ENCODE measurements at regions not wholly inside any gene's neighbourhood (a gene's known extent, or its start where the extent isn't known, plus 50 kb on each side); places are given as distances from the start of the nearest gene placed in this dataset.
"Not testable (repeated sequence)": the region's sequence is repeated elsewhere in the genome, so short reads cannot be mapped to it uniquely, and the experiment has no call there.

- no peak for DNase-seq
- H3K4me1 Mint-ChIP-seq (ENCODE audit: low read depth): no peaks in the 10 kb centered on the region
- H3K4me3 Mint-ChIP-seq: no peak overlapping the region
- CTCF ChIA-PET: interaction anchor here (0.6 kb wide), 1 partner anchor 881 kb away, joined by 4 read pairs; no protein-coding TSS in a partner anchor
- no peaks in the 10 kb centered on the region for H3K36me3 Mint-ChIP-seq (ENCODE audit: low read depth)
- intact Hi-C loops (cut with micrococcal nuclease): no loop called here
- no peak overlapping the region for H3K27ac Mint-ChIP-seq
- peaks cover 13% of the 10 kb centered on the region for H3K9me3 Mint-ChIP-seq
- no peaks in the 10 kb centered on the region for H3K27me3 Mint-ChIP-seq (ENCODE audit: low read depth)
Measured at GRCh38 chr16:63876103-63876502, 1245.8 kb downstream of the CDH11 start.

GRCh38 chr16:63860700-63861099, 1261.2 kb downstream of the CDH11 start:
- H3K4me1 Mint-ChIP-seq (ENCODE audit: low read depth); H3K4me3 Mint-ChIP-seq; CTCF ChIA-PET; H3K9me3 Mint-ChIP-seq; H3K27me3 Mint-ChIP-seq (ENCODE audit: low read depth); H3K27ac Mint-ChIP-seq; intact Hi-C loops (cut with micrococcal nuclease); DNase-seq; H3K36me3 Mint-ChIP-seq (ENCODE audit: low read depth): not testable (repeated sequence)

- Mint-ChIP-seq H3K4me1 (ENCODE audit: low read depth) (no peaks in the 10 kb centered on the region), H3K9me3 (peaks cover 6% of the 10 kb centered on the region), H3K36me3 (ENCODE audit: low read depth) (no peaks in the 10 kb centered on the region), H3K27ac (no peak overlapping the region), H3K27me3 (ENCODE audit: low read depth) (no peaks in the 10 kb centered on the region), H3K4me3 (no peak overlapping the region)
- DNase-seq: no peak
- CTCF ChIA-PET: no interaction called here
- intact Hi-C loops (cut with micrococcal nuclease): no loop called here
Measured at GRCh38 chr16:63856537-63856936, 1265.3 kb downstream of the CDH11 start.

GRCh38 chr16:63850979-63851378, 1270.9 kb downstream of the CDH11 start:
- intact Hi-C loops (cut with micrococcal nuclease): no loop called here
- Mint-ChIP-seq H3K27me3 (ENCODE audit: low read depth) (no peaks in the 10 kb centered on the region), H3K4me3 (no peak overlapping the region), H3K4me1 (ENCODE audit: low read depth) (no peaks in the 10 kb centered on the region), H3K36me3 (ENCODE audit: low read depth) (no peaks in the 10 kb centered on the region), H3K9me3 (peaks cover 17% of the 10 kb centered on the region), H3K27ac (no peak overlapping the region)
- CTCF ChIA-PET: no interaction called here
- DNase-seq: no peak

- Mint-ChIP-seq H3K27me3 (ENCODE audit: low read depth) (no peaks in the 10 kb centered on the region), H3K4me3 (no peak overlapping the region), H3K9me3 (peaks cover 28% of the 10 kb centered on the region), H3K36me3 (ENCODE audit: low read depth) (no peaks in the 10 kb centered on the region), H3K4me1 (ENCODE audit: low read depth) (no peaks in the 10 kb centered on the region), H3K27ac (no peak overlapping the region)
- no peak for DNase-seq
- intact Hi-C loops (cut with micrococcal nuclease): no loop called here
- CTCF ChIA-PET: no interaction called here
Measured at GRCh38 chr16:63841271-63841670, 1280.6 kb downstream of the CDH11 start.

- intact Hi-C loops (cut with micrococcal nuclease): no loop called here
- Mint-ChIP-seq H3K9me3 (peaks cover 28% of the 10 kb centered on the region), H3K4me3 (no peak overlapping the region), H3K4me1 (ENCODE audit: low read depth) (no peaks in the 10 kb centered on the region), H3K27ac (no peak overlapping the region), H3K27me3 (ENCODE audit: low read depth) (no peaks in the 10 kb centered on the region), H3K36me3 (ENCODE audit: low read depth) (no peaks in the 10 kb centered on the region)
- CTCF ChIA-PET: no interaction called here
- no peak for DNase-seq
Measured at GRCh38 chr16:63830061-63830460, 1291.8 kb downstream of the CDH11 start.

- DNase-seq: no peak
- CTCF ChIA-PET: no interaction called here
Measured at GRCh38 chr16:63822818-63823217, 1299.0 kb downstream of the CDH11 start.

GRCh38 chr16:63816276-63816675, 1305.6 kb downstream of the CDH11 start:
- no peaks in the 10 kb centered on the region for H3K4me1 Mint-ChIP-seq (ENCODE audit: low read depth)
- H3K36me3 Mint-ChIP-seq (ENCODE audit: low read depth): no peaks in the 10 kb centered on the region
- H3K27ac Mint-ChIP-seq: no peak overlapping the region
- no peaks in the 10 kb centered on the region for H3K27me3 Mint-ChIP-seq (ENCODE audit: low read depth)
- peaks cover 11% of the 10 kb centered on the region for H3K9me3 Mint-ChIP-seq
- no peak overlapping the region for H3K4me3 Mint-ChIP-seq
- intact Hi-C loops (cut with micrococcal nuclease): loop anchor here (10.0 kb wide), 1 partner anchor 61 kb away; no protein-coding TSS in a partner anchor
- no peak for DNase-seq
- CTCF ChIA-PET: no interaction called here

More at GRCh38 chr16:63822818-63823217, 1299.0 kb downstream of the CDH11 start:
- no peak overlapping the region for H3K27ac Mint-ChIP-seq
- H3K36me3 Mint-ChIP-seq (ENCODE audit: low read depth): peaks cover 1% of the 10 kb centered on the region
- no peaks in the 10 kb centered on the region for H3K4me1 Mint-ChIP-seq (ENCODE audit: low read depth)
- peaks cover 25% of the 10 kb centered on the region for H3K9me3 Mint-ChIP-seq
- intact Hi-C loops (cut with micrococcal nuclease): no loop called here
- H3K27me3 Mint-ChIP-seq (ENCODE audit: low read depth): no peaks in the 10 kb centered on the region
- H3K4me3 Mint-ChIP-seq: no peak overlapping the region

GRCh38 chr16:63813862-63814261, 1308.0 kb downstream of the CDH11 start:
- Mint-ChIP-seq H3K4me1 (ENCODE audit: low read depth) (no peaks in the 10 kb centered on the region), H3K9me3 (peaks cover 7% of the 10 kb centered on the region), H3K4me3 (no peak overlapping the region), H3K27me3 (ENCODE audit: low read depth) (no peaks in the 10 kb centered on the region), H3K36me3 (ENCODE audit: low read depth) (no peaks in the 10 kb centered on the region), H3K27ac (no peak overlapping the region)
- CTCF ChIA-PET: no interaction called here
- DNase-seq: no peak
- intact Hi-C loops (cut with micrococcal nuclease): loop anchor here (10.0 kb wide), 1 partner anchor 59 kb away; no protein-coding TSS in a partner anchor

- peaks cover 7% of the 10 kb centered on the region for H3K9me3 Mint-ChIP-seq
- no peak for DNase-seq
- H3K4me1 Mint-ChIP-seq (ENCODE audit: low read depth): no peaks in the 10 kb centered on the region
- no peak overlapping the region for H3K4me3 Mint-ChIP-seq
- H3K27ac Mint-ChIP-seq: no peak overlapping the region
- intact Hi-C loops (cut with micrococcal nuclease): no loop called here
- no peaks in the 10 kb centered on the region for H3K27me3 Mint-ChIP-seq (ENCODE audit: low read depth)
- H3K36me3 Mint-ChIP-seq (ENCODE audit: low read depth): no peaks in the 10 kb centered on the region
- CTCF ChIA-PET: no interaction called here
Measured at GRCh38 chr16:63808730-63809129, 1313.1 kb downstream of the CDH11 start.

GRCh38 chr16:63806794-63807506, 1314.9 kb downstream of the CDH11 start:
- Mint-ChIP-seq H3K27me3 (ENCODE audit: low read depth) (no peaks in the 10 kb centered on the region), H3K4me3 (no peak overlapping the region), H3K27ac (no peak overlapping the region), H3K4me1 (ENCODE audit: low read depth) (no peaks in the 10 kb centered on the region), H3K36me3 (ENCODE audit: low read depth) (no peaks in the 10 kb centered on the region), H3K9me3 (peaks cover 7% of the 10 kb centered on the region)
- CTCF ChIA-PET: no interaction called here
- DNase-seq: no peak
- intact Hi-C loops (cut with micrococcal nuclease): no loop called here

- Mint-ChIP-seq H3K36me3 (ENCODE audit: low read depth) (no peaks in the 10 kb centered on the region), H3K27ac (no peak overlapping the region), H3K4me3 (no peak overlapping the region), H3K4me1 (ENCODE audit: low read depth) (no peaks in the 10 kb centered on the region), H3K9me3 (peaks cover 11% of the 10 kb centered on the region), H3K27me3 (ENCODE audit: low read depth) (no peaks in the 10 kb centered on the region)
- CTCF ChIA-PET: no interaction called here
- no peak for DNase-seq
- intact Hi-C loops (cut with micrococcal nuclease): no loop called here
Measured at GRCh38 chr16:63804126-63804525, 1317.7 kb downstream of the CDH11 start.

GRCh38 chr16:63789603-63790002, 1332.3 kb downstream of the CDH11 start:
- no peak overlapping the region for H3K4me3 Mint-ChIP-seq
- no peak overlapping the region for H3K27ac Mint-ChIP-seq
- peaks cover 20% of the 10 kb centered on the region for H3K9me3 Mint-ChIP-seq
- no peaks in the 10 kb centered on the region for H3K4me1 Mint-ChIP-seq (ENCODE audit: low read depth)
- no peaks in the 10 kb centered on the region for H3K27me3 Mint-ChIP-seq (ENCODE audit: low read depth)
- intact Hi-C loops (cut with micrococcal nuclease): no loop called here
- DNase-seq: no peak
- CTCF ChIA-PET: no interaction called here
- H3K36me3 Mint-ChIP-seq (ENCODE audit: low read depth): no peaks in the 10 kb centered on the region
